ENCODE measurements at regions not wholly inside any gene's neighbourhood (a gene's known extent, or its start where the extent isn't known, plus 50 kb on each side); places are given as distances from the start of the nearest gene placed in this dataset.
A peak's percentile ranks its signal among the peaks of the same experiment; 100 is the strongest.

DNA sequence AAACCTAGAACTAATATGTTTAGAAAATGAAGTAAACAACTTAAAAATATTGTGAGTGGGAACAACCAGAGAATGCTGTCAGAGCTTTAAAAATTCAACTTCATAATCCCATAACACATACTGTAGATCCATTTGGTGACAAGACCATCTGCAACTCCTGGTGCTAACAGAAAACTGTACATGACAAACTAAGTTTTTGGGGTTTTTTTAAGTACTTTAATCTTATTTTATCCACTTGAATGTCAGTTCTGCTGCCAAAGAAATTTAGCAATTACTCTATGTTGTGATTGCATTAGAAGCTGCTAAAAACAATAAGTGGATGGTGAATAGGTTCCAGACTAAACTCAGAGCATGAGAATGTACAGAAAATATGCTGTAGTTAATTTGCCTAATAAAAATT, 345.4 kb downstream of the COL12A1 start:
- Histone ChIP-seq H3K9me3 (ENCODE audit: control insufficient read depth in 2 of 2, low read length in 2 of 2) (no peaks in the 10 kb centered on the region), H3K4me1 (ENCODE audit: control insufficient read depth, insufficient read depth, low read length) (no peaks in the 10 kb centered on the region), H3K27ac (ENCODE audit: low read length) (no peak overlapping the region), H3K4me3 (ENCODE audit: low read length in 2 of 2) (no peak overlapping the region), H3K36me3 (ENCODE audit: control insufficient read depth in 2 of 2, insufficient read depth in 2 of 2, low read length in 2 of 2) (no peaks in the 10 kb centered on the region), H3K9ac (ENCODE audit: low read length in 2 of 2) (no peak overlapping the region), H3K27me3 (ENCODE audit: control insufficient read depth in 1 of 2, insufficient read depth in 2 of 2, low read length in 2 of 2) (no peaks in the 10 kb centered on the region)

- H3K9me3 ChIP-seq (ENCODE audit: control insufficient read depth in 2 of 2, low read length in 2 of 2), result no peaks in the 10 kb centered on the region
Observed at GRCh38 chr6:74857157-74857556, 348.7 kb downstream of the COL12A1 start.

GRCh38 chr6:74853991-74854390, 351.9 kb downstream of the COL12A1 start:
- H3K27ac ChIP-seq (ENCODE audit: low read length), result no peak overlapping the region
- no peaks in the 10 kb centered on the region for H3K36me3 ChIP-seq (ENCODE audit: control insufficient read depth in 2 of 2, insufficient read depth in 2 of 2, low read length in 2 of 2)

More at GRCh38 chr6:74857157-74857556, 348.7 kb downstream of the COL12A1 start:
- H3K4me3 ChIP-seq (ENCODE audit: low read length in 2 of 2), result no peak overlapping the region
- no peak overlapping the region for H3K9ac ChIP-seq (ENCODE audit: low read length in 2 of 2)
- no peaks in the 10 kb centered on the region for H3K27me3 ChIP-seq (ENCODE audit: control insufficient read depth in 1 of 2, insufficient read depth in 2 of 2, low read length in 2 of 2)
- no peak overlapping the region for H3K27ac ChIP-seq (ENCODE audit: low read length)
- no peaks in the 10 kb centered on the region for H3K36me3 ChIP-seq (ENCODE audit: control insufficient read depth in 2 of 2, insufficient read depth in 2 of 2, low read length in 2 of 2)
- no peaks in the 10 kb centered on the region for H3K4me1 ChIP-seq (ENCODE audit: control insufficient read depth, insufficient read depth, low read length)

GRCh38 chr6:74851596-74851995, 354.3 kb downstream of the COL12A1 start:
- no peaks in the 10 kb centered on the region for H3K36me3 ChIP-seq (ENCODE audit: control insufficient read depth in 2 of 2, insufficient read depth in 2 of 2, low read length in 2 of 2)
- no peaks in the 10 kb centered on the region for H3K4me1 ChIP-seq (ENCODE audit: control insufficient read depth, insufficient read depth, low read length)
- no peaks in the 10 kb centered on the region for H3K27me3 ChIP-seq (ENCODE audit: control insufficient read depth in 1 of 2, insufficient read depth in 2 of 2, low read length in 2 of 2)
- H3K9me3 ChIP-seq (ENCODE audit: control insufficient read depth in 2 of 2, low read length in 2 of 2), result no peaks in the 10 kb centered on the region
- H3K27ac ChIP-seq (ENCODE audit: low read length), result no peak overlapping the region
- no peak overlapping the region for H3K9ac ChIP-seq (ENCODE audit: low read length in 2 of 2)
- H3K4me3 ChIP-seq (ENCODE audit: low read length in 2 of 2), result no peak overlapping the region

More at GRCh38 chr6:74853991-74854390, 351.9 kb downstream of the COL12A1 start:
- H3K27me3 ChIP-seq (ENCODE audit: control insufficient read depth in 1 of 2, insufficient read depth in 2 of 2, low read length in 2 of 2), result no peaks in the 10 kb centered on the region
- no peak overlapping the region for H3K9ac ChIP-seq (ENCODE audit: low read length in 2 of 2)
- H3K9me3 ChIP-seq (ENCODE audit: control insufficient read depth in 2 of 2, low read length in 2 of 2), result no peaks in the 10 kb centered on the region
- H3K4me1 ChIP-seq (ENCODE audit: control insufficient read depth, insufficient read depth, low read length), result no peaks in the 10 kb centered on the region
- no peak overlapping the region for H3K4me3 ChIP-seq (ENCODE audit: low read length in 2 of 2)

- Histone ChIP-seq H3K4me3 (ENCODE audit: low read length in 2 of 2) (no peak overlapping the region), H3K27ac (ENCODE audit: low read length) (no peak overlapping the region), H3K36me3 (ENCODE audit: control insufficient read depth in 2 of 2, insufficient read depth in 2 of 2, low read length in 2 of 2) (no peaks in the 10 kb centered on the region), H3K27me3 (ENCODE audit: control insufficient read depth in 1 of 2, insufficient read depth in 2 of 2, low read length in 2 of 2) (no peaks in the 10 kb centered on the region), H3K9me3 (ENCODE audit: control insufficient read depth in 2 of 2, low read length in 2 of 2) (peaks cover 0 to 2% of the 10 kb centered on the region in 2 donors), H3K4me1 (ENCODE audit: control insufficient read depth, insufficient read depth, low read length) (no peaks in the 10 kb centered on the region), H3K9ac (ENCODE audit: low read length in 2 of 2) (no peak overlapping the region)
Observed at GRCh38 chr6:74840953-74841352, 364.9 kb downstream of the COL12A1 start.

- Histone ChIP-seq H3K4me1 (ENCODE audit: control insufficient read depth, insufficient read depth, low read length) (no peaks in the 10 kb centered on the region), H3K27ac (ENCODE audit: low read length) (no peak overlapping the region), H3K36me3 (ENCODE audit: control insufficient read depth in 2 of 2, insufficient read depth in 2 of 2, low read length in 2 of 2) (no peaks in the 10 kb centered on the region), H3K27me3 (ENCODE audit: control insufficient read depth in 1 of 2, insufficient read depth in 2 of 2, low read length in 2 of 2) (no peaks in the 10 kb centered on the region), H3K9ac (ENCODE audit: low read length in 2 of 2) (no peak overlapping the region), H3K9me3 (ENCODE audit: control insufficient read depth in 2 of 2, low read length in 2 of 2) (no peaks in the 10 kb centered on the region), H3K4me3 (ENCODE audit: low read length in 2 of 2) (no peak overlapping the region)
Observed at GRCh38 chr6:74834967-74835366, 370.9 kb downstream of the COL12A1 start.

DNA sequence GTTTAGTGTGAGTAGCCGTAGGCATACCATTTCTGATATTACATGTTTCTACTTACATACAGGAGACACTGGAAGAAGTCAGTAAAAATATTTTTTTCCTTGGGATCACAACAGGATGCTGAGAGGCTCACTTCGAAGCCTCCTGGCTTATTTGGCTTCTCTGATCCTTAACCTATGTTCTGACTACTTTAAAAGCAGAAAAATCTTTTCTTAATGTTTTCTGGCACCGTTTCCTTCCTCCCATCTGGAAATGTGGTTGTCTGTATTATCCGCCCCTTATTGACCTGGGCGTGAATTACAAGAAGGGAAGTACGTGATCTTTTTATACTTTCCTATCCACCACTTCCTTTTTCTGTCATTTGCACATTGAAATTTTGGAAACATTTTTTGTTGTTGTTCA, 379.6 kb downstream of the COL12A1 start:
- H3K4me3 ChIP-seq (ENCODE audit: low read length in 2 of 2), result no peak overlapping the region
- H3K36me3 ChIP-seq (ENCODE audit: control insufficient read depth in 2 of 2, insufficient read depth in 2 of 2, low read length in 2 of 2), result no peaks in the 10 kb centered on the region
- no peaks in the 10 kb centered on the region for H3K9me3 ChIP-seq (ENCODE audit: control insufficient read depth in 2 of 2, low read length in 2 of 2)
- H3K4me1 ChIP-seq (ENCODE audit: control insufficient read depth, insufficient read depth, low read length), result no peaks in the 10 kb centered on the region
- no peak overlapping the region for H3K27ac ChIP-seq (ENCODE audit: low read length)
- H3K27me3 ChIP-seq (ENCODE audit: control insufficient read depth in 1 of 2, insufficient read depth in 2 of 2, low read length in 2 of 2), result no peaks in the 10 kb centered on the region
- no peak overlapping the region for H3K9ac ChIP-seq (ENCODE audit: low read length in 2 of 2)

GRCh38 chr6:74814440-74814839, 391.4 kb downstream of the COL12A1 start:
- Histone ChIP-seq H3K4me1 (ENCODE audit: control insufficient read depth, insufficient read depth, low read length) (no peaks in the 10 kb centered on the region), H3K9me3 (ENCODE audit: control insufficient read depth in 2 of 2, low read length in 2 of 2) (peaks cover 0 to 7% of the 10 kb centered on the region in 2 donors), H3K27me3 (ENCODE audit: control insufficient read depth in 1 of 2, insufficient read depth in 2 of 2, low read length in 2 of 2) (no peaks in the 10 kb centered on the region), H3K36me3 (ENCODE audit: control insufficient read depth in 2 of 2, insufficient read depth in 2 of 2, low read length in 2 of 2) (no peaks in the 10 kb centered on the region), H3K27ac (ENCODE audit: low read length) (no peak overlapping the region), H3K9ac (ENCODE audit: low read length in 2 of 2) (no peak overlapping the region), H3K4me3 (ENCODE audit: low read length in 2 of 2) (no peak overlapping the region)

DNA sequence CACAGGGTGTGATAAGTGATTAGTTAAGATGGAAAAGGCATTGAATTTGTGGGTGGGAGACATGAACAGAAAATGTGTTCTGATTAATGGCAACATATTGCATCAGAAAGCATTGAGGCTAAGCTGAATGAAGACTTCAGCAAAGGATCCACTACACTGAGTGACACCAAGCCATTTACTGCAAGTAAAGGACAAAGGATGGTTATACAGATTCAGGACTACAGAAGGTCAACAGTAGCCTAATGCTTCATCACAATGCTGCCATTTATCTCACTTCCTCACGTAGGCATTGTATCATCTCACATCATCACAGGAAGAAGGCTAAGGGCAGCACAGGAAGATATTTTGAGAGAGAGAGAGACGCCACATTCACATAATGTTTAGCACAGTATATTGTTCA, 398.2 kb downstream of the COL12A1 start:
- no peak overlapping the region for H3K27ac ChIP-seq (ENCODE audit: low read length)
- no peaks in the 10 kb centered on the region for H3K9me3 ChIP-seq (ENCODE audit: control insufficient read depth in 2 of 2, low read length in 2 of 2)
- no peaks in the 10 kb centered on the region for H3K36me3 ChIP-seq (ENCODE audit: control insufficient read depth in 2 of 2, insufficient read depth in 2 of 2, low read length in 2 of 2)
- no peaks in the 10 kb centered on the region for H3K4me1 ChIP-seq (ENCODE audit: control insufficient read depth, insufficient read depth, low read length)
- no peak overlapping the region for H3K4me3 ChIP-seq (ENCODE audit: low read length in 2 of 2)
- no peaks in the 10 kb centered on the region for H3K27me3 ChIP-seq (ENCODE audit: control insufficient read depth in 1 of 2, insufficient read depth in 2 of 2, low read length in 2 of 2)
- H3K9ac ChIP-seq (ENCODE audit: low read length in 2 of 2), result no peak overlapping the region

DNA sequence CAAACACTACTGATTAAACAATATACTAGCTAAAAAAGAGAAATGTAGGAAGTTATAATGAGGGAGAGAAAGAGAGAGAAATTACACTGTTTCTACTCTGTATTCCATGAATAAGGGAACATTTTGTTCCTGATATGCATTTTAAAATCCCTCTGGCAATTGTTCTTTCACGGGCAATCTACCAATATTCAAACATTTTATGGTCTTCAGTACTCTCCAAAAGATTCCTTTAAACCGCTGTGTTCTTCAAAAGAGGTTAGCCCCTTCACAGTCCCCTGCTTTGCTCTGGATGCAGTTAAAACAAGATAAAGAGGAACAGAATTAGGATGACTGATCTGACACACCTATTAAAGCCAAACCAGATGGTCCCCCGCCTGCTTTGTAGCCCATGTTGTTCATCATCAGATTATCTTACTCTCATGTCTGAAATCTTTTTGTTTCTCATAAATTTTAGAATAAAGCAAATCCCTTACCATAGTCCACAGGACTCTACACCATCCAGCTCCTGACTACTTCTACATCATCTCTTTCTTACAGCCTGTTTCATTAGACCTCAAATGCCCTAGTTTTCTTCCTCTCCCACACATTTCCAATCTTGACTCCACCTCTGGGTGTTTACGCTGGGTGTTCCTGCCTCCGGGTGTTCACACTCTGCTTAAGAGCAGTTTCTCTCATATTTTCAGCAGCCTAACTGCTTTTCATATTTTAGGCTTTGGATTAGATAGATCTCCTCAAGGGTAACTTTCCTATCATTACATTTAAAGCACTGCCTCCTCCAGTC, 399.7 kb downstream of the COL12A1 start:
- Histone ChIP-seq H3K4me3 (ENCODE audit: low read length in 2 of 2) (peak overlapping the region in 1 of 2 donors; percentile 0), H3K9me3 (ENCODE audit: control insufficient read depth in 2 of 2, low read length in 2 of 2) (no peaks in the 10 kb centered on the region), H3K27ac (ENCODE audit: low read length) (no peak overlapping the region)

GRCh38 chr6:74798302-74798701, 407.6 kb downstream of the COL12A1 start:
- H3K27me3 ChIP-seq (ENCODE audit: control insufficient read depth in 1 of 2, insufficient read depth in 2 of 2, low read length in 2 of 2), result no peaks in the 10 kb centered on the region
- H3K36me3 ChIP-seq (ENCODE audit: control insufficient read depth in 2 of 2, insufficient read depth in 2 of 2, low read length in 2 of 2), result no peaks in the 10 kb centered on the region
- H3K9me3 ChIP-seq (ENCODE audit: control insufficient read depth in 2 of 2, low read length in 2 of 2), result no peaks in the 10 kb centered on the region
- no peaks in the 10 kb centered on the region for H3K4me1 ChIP-seq (ENCODE audit: control insufficient read depth, insufficient read depth, low read length)
- H3K4me3 ChIP-seq (ENCODE audit: low read length in 2 of 2), result no peak overlapping the region
- no peak overlapping the region for H3K27ac ChIP-seq (ENCODE audit: low read length)
- H3K9ac ChIP-seq (ENCODE audit: low read length in 2 of 2), result no peak overlapping the region

More for the DNA sequence above, 399.7 kb downstream of the COL12A1 start:
- Histone ChIP-seq H3K4me1 (ENCODE audit: control insufficient read depth, insufficient read depth, low read length) (no peaks in the 10 kb centered on the region), H3K36me3 (ENCODE audit: control insufficient read depth in 2 of 2, insufficient read depth in 2 of 2, low read length in 2 of 2) (no peaks in the 10 kb centered on the region), H3K27me3 (ENCODE audit: control insufficient read depth in 1 of 2, insufficient read depth in 2 of 2, low read length in 2 of 2) (no peaks in the 10 kb centered on the region), H3K9ac (ENCODE audit: low read length in 2 of 2) (no peak overlapping the region)

Data from stomach smooth muscle (tissue), 2 donors.